GM12891 (cell line): ENCODE measurements at regions not wholly inside any gene's neighbourhood (a gene's known extent, or its start where the extent isn't known, plus 50 kb on each side); places are given as distances from the start of the nearest gene placed in this dataset.

Experiments
- DNase-seq: peaks from one replicate; pipeline ENCODE4 v3.0.0; 2011; ENCODE audit warnings: low spot score; ENCODE audit not compliant: insufficient read length
- FAIRE-seq: peaks from 2 replicates; lab custom pipeline; 2011; peaks lifted over from hg19 to GRCh38; lab: Jason Lieb, UNC
- PAX5 ChIP-seq: IDR thresholded peaks from 2 replicates; pipeline ENCODE4 v1.6.1; 2011; ENCODE audit warnings: low read length, moderate library complexity, mild to moderate bottlenecking; ENCODE audit not compliant: insufficient read depth, severe bottlenecking
- POLR2A ChIP-seq: IDR thresholded peaks from 2 replicates; pipeline ENCODE4 v1.6.1; 2011; ENCODE audit warnings: low read depth, low read length, control low read depth
- POLR2AphosphoS5 ChIP-seq: IDR thresholded peaks from 2 replicates; pipeline ENCODE4 v1.6.1; 2011; ENCODE audit warnings: low read depth, low read length, control low read depth
- POU2F2 ChIP-seq: IDR thresholded peaks from 2 replicates; pipeline ENCODE4 v1.6.1; 2011; ENCODE audit warnings: low read depth, mild to moderate bottlenecking, control low read depth, low read length, moderate library complexity
- SPI1 ChIP-seq: IDR thresholded peaks from 2 replicates; pipeline ENCODE4 v1.6.1; 2011; ENCODE audit warnings: low read depth, low read length, control low read depth
- TAF1 ChIP-seq: IDR thresholded peaks from 2 replicates; pipeline ENCODE4 v1.6.1; 2011; ENCODE audit warnings: low read depth, low read length, control low read depth

DNA sequence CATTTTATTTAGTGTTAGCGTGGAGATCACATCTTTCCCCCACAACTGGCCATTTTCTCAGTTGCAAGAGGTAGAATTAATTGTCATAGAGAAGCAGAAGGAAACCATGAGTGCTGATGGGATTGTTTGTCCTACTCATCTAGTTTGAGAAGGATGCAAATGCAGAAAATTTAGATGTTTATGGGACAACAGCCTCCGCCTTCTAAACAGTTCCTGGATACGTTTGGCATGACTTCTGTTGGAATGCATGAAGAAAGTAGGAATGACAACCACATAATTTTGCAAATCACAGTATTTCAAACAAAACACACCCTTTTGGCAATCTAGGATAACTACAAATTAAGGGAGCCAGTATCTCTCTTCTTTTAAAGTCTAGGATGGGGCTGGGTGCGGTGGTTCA is 240.1 kb upstream of the SUCLG2 start:
- FAIRE-seq (no peak), DNase-seq (no peak)
- TF ChIP-seq TAF1 = no peak
- TF ChIP-seq POU2F2 = no peak
- TF ChIP-seq SPI1 = no peak
- TF ChIP-seq POLR2A = no peak
- TF ChIP-seq PAX5 = no peak
- TF ChIP-seq POLR2AphosphoS5 = no peak

- TF ChIP-seq POLR2AphosphoS5 (no peak), POLR2A (no peak), PAX5 (no peak), TAF1 (no peak), SPI1 (no peak), POU2F2 (no peak)
- FAIRE-seq (no peak), DNase-seq (no peak)
These were observed 229.9 kb upstream of the SUCLG2 start for GRCh38 chr3:67884345-67884744.

DNA sequence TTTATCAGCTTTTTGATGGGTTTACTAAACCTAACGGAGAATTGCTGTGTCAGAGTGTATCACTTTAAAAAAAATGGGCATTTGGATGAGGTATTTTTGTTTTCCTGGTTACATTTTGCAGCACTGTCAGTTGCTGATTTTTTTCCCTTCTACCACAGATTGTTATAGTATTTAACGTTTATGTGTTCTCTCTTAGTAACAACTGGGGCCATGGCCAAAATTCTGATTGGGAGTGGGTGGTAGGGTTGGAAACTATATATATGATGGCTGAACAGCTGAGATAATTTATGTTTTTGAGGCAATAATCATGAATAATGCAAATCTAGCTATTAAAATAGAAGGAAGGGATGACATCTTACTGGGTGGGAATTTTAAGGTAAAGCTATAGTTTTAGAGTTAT is 229.4 kb upstream of the SUCLG2 start:
- DNase-seq (no peak), FAIRE-seq (no peak)
- TF ChIP-seq TAF1 = no peak

- FAIRE-seq (no peak), DNase-seq (no peak)
These were observed 228.6 kb upstream of the SUCLG2 start for GRCh38 chr3:67882981-67883380.

DNA sequence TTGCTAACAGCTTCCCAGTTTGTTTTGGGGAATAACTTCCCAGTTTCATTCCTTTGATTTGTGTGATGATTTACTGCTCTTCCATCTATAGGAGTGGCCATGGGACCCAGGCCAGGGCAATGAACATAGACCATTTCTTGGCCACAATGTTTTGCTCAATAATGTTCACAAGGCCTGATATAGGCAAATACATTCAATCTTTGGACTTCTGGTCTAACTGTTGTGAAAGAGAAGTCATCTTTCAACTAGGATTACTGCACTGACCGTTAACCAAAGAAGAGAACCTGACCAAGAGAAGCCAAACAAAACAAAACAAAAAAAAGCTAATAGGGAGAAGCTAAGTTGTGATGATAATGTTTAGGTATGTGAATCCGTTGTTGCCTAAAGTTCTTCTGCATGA is 221.8 kb upstream of the SUCLG2 start:
- FAIRE-seq = no peak
- no peak for DNase-seq
- no peak for TF ChIP-seq POU2F2
- TF ChIP-seq POLR2A = no peak
- TF ChIP-seq POLR2AphosphoS5 = no peak
- TF ChIP-seq PAX5 = no peak

More at GRCh38 chr3:67882981-67883380, 228.6 kb upstream of the SUCLG2 start:
- TF ChIP-seq POU2F2 (no peak), SPI1 (no peak), POLR2AphosphoS5 (no peak), TAF1 (no peak), PAX5 (no peak)

DNA sequence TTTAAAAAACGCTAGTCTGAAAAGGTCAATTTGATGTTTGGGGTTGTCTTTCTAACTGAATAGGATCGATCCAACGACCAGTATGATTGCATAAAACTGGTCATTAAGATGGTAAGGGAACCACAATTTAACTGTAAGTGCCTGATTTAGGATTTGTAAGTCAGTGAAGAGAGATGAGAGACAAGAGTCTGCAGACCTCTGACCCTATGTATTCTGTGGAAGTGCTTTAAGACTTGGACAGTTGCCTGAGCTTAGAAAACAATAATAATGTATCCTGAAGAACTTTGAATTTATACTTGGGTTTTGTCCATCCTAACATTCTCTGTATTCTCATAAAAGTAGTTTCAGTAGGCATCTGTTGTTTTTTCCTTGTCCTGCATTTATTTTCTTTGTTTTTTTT is 221.4 kb upstream of the SUCLG2 start:
- FAIRE-seq (no peak), DNase-seq (no peak)
- TF ChIP-seq PAX5 = no peak
- TF ChIP-seq SPI1 = no peak
- TF ChIP-seq POLR2A = no peak
- no peak for TF ChIP-seq TAF1
- no peak for TF ChIP-seq POU2F2
- no peak for TF ChIP-seq POLR2AphosphoS5

DNA sequence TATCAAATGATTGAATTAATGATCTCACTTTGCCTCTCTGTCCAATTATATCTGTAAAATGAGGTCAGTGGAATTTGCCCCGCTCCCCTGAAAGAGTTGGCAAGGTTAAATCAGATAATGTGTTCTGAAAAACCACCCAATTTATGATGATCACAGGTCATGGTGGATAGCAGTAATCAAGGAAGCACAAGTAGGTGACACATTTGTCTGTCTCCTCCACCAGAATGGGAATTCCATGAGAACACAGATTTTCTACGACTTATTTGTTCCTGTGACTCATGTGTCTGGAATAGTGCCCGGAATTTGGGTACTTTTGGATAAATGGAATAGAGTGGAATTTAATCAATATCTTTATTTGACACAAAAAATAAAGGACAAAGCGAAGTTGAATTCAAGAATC is 220.9 kb upstream of the SUCLG2 start:
- TF ChIP-seq SPI1 (no peak), TAF1 (no peak), POLR2AphosphoS5 (no peak), PAX5 (no peak), POU2F2 (no peak), POLR2A (no peak)
- DNase-seq = no peak
- no peak for FAIRE-seq

GRCh38 chr3:67870477-67870876 is 216.1 kb upstream of the SUCLG2 start:
- TF ChIP-seq SPI1 (no peak), POU2F2 (no peak), TAF1 (no peak), PAX5 (no peak), POLR2A (no peak), POLR2AphosphoS5 (no peak)
- DNase-seq (no peak), FAIRE-seq (no peak)

DNA sequence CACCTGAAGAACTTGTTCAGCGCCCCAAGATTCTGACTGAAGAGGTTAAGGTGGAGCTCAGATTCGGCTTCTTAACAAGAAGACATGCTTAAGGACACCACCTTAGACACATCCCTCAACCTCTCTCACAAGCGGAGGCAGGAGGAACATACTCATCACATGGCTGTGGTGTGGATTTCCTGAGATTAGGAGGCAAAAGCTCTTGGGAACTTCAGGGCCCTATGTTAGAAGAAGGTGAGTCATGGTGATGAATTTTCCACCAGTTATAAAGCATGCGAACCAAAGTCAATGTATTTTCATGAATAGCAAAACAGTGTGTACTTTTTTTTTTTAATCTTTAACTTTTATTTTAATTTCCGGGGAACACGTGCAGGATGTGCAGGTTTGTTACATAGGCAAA is 212.2 kb upstream of the SUCLG2 start:
- no peak for FAIRE-seq
- no peak for DNase-seq
- TF ChIP-seq POLR2A = no peak
- TF ChIP-seq POLR2AphosphoS5 = no peak
- TF ChIP-seq SPI1 = no peak
- TF ChIP-seq PAX5 = no peak
- TF ChIP-seq POU2F2 = no peak
- no peak for TF ChIP-seq TAF1

GRCh38 chr3:67864587-67865183 is 210.3 kb upstream of the SUCLG2 start:
- no peak for TF ChIP-seq POLR2AphosphoS5
- TF ChIP-seq POLR2A = no peak
- no peak for TF ChIP-seq POU2F2
- TF ChIP-seq PAX5 = no peak
- TF ChIP-seq SPI1 = no peak
- no peak for TF ChIP-seq TAF1
- DNase-seq (no peak), FAIRE-seq (no peak)
